Neural crest cell (in vitro differentiated cells): ENCODE measurements at regions not wholly inside any gene's neighbourhood (a gene's known extent, or its start where the extent isn't known, plus 50 kb on each side); places are given as distances from the start of the nearest gene placed in this dataset.

Experiments
- DNase-seq: peaks from one replicate; pipeline ENCODE4 v3.0.0; 2021; ENCODE audit warnings: low read depth, mixed read lengths, low spot score
- H3K27ac Mint-ChIP-seq: one replicate; pipeline ENCODE4 v1.8.0; 2021; ENCODE audit warnings: mild to moderate bottlenecking, mixed read lengths; ENCODE audit not compliant: unreplicated experiment
- H3K27me3 Mint-ChIP-seq: 2 replicates; pipeline ENCODE4 v1.8.0; 2021; ENCODE audit warnings: low read depth, mild to moderate bottlenecking, mixed read lengths
- H3K36me3 Mint-ChIP-seq: 2 replicates; pipeline ENCODE4 v1.8.0; 2021; ENCODE audit warnings: low read depth, mild to moderate bottlenecking, mixed read lengths
- H3K4me1 Mint-ChIP-seq: 2 replicates; pipeline ENCODE4 v1.8.0; 2021; ENCODE audit warnings: mixed read lengths
- H3K4me3 Mint-ChIP-seq: one replicate; pipeline ENCODE4 v1.8.0; 2021; ENCODE audit warnings: mild to moderate bottlenecking, mixed read lengths
- H3K9me3 Mint-ChIP-seq: 2 replicates; pipeline ENCODE4 v1.8.0; 2021; ENCODE audit warnings: mixed read lengths
- TF ChIP-seq, protein P1 (sequence below): fragments of 200-600 bp; sonication (generic); conservative IDR thresholded peaks from 2 replicates; pipeline ENCODE4 v1.5.0; 2021; ENCODE audit warnings: antibody characterized with exemption, mild to moderate bottlenecking

DNA sequence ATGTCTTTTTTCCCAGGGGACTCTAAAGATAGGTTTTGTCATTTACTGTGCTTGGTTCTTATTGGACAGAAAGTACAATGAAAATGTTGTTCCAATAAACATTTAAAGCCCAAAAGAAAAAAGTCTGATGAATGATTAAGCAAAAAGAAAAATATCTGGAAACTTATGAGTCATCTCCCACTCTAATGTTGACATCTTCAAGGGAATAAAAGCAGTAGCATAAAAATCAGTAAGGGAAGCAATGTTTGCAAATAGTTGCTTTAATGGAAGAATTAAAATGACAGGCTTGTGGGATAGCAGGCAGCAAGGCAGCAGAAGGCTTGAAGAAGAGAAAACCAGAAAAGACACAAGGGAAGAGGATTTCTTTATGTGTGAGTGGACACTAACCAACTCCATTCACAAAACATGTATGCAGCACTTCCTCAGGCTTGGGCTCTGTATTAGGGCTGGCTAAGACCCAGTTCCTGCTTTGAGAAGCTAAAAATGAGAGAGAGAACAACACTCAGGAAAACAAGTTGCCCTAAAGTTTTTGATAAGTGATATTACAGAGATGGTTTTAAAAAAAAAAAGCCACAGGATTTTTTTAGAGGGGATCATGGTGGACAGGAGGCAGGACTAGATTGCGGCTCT lies 263.2 kb upstream of the NT5E start:
- Mint-ChIP-seq H3K4me3 (no peak overlapping the region), H3K27ac (no peak overlapping the region), H3K9me3 (peaks cover 9% of the 10 kb centered on the region)

DNA sequence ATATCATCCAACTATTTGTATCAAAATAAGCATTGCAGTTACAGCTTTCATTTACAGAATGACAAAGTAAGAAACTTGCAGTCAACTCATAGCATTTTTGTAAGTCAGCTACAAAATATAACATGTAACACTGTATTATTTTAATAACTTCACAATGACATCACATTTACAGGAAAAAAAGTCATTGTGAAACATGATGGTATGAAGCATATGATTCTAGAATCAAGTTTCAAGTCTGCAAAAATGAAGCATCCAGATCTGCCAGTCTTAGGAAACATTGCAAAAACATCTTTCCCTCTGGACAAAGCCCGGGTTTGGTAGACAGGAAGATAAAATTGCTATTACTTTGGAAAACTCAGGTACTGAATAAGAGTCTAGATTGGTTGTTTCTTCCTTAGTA lies 263.9 kb upstream of the NT5E start:
- TF ChIP-seq, protein P1, sequence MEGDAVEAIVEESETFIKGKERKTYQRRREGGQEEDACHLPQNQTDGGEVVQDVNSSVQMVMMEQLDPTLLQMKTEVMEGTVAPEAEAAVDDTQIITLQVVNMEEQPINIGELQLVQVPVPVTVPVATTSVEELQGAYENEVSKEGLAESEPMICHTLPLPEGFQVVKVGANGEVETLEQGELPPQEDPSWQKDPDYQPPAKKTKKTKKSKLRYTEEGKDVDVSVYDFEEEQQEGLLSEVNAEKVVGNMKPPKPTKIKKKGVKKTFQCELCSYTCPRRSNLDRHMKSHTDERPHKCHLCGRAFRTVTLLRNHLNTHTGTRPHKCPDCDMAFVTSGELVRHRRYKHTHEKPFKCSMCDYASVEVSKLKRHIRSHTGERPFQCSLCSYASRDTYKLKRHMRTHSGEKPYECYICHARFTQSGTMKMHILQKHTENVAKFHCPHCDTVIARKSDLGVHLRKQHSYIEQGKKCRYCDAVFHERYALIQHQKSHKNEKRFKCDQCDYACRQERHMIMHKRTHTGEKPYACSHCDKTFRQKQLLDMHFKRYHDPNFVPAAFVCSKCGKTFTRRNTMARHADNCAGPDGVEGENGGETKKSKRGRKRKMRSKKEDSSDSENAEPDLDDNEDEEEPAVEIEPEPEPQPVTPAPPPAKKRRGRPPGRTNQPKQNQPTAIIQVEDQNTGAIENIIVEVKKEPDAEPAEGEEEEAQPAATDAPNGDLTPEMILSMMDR, result no peak
- Mint-ChIP-seq H3K27me3 (peaks cover 2% of the 10 kb centered on the region), H3K4me1 (no peaks in the 10 kb centered on the region), H3K36me3 (no peaks in the 10 kb centered on the region), H3K9me3 (peaks cover 9% of the 10 kb centered on the region), H3K27ac (no peak overlapping the region), H3K4me3 (no peak overlapping the region)
- DNase-seq, result no peak

More for the DNA sequence above, 263.2 kb upstream of the NT5E start:
- TF ChIP-seq, protein P1, result no peak
- DNase-seq, result no peak
- Mint-ChIP-seq H3K4me1 (no peaks in the 10 kb centered on the region), H3K36me3 (no peaks in the 10 kb centered on the region), H3K27me3 (peaks cover 2% of the 10 kb centered on the region)

DNA sequence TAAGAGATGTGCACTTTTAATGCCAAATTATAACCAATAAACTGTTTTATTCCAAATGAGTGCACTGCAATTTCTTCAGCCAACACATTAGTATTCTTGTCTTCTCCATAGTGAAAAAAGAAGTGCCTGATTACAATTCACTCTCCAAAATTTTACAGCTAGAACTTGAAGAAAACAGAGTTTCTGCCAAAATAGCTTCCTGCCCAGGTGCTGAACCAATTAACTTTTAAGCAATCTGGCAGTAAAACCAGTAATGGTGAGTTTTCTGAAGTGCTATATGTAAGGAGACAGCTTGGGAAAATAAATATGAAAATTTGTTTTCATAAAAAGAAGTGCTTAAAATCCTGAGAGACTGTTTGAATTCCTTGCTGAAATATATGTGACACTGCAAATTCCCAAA lies 266.0 kb upstream of the NT5E start:
- TF ChIP-seq, protein P1, result no peak
- no peaks in the 10 kb centered on the region for H3K4me1 Mint-ChIP-seq
- peaks cover under 1% of the 10 kb centered on the region for H3K9me3 Mint-ChIP-seq
- no peaks in the 10 kb centered on the region for H3K36me3 Mint-ChIP-seq
- H3K27ac Mint-ChIP-seq, result no peak overlapping the region
- DNase-seq, result no peak
- H3K4me3 Mint-ChIP-seq, result no peak overlapping the region
- H3K27me3 Mint-ChIP-seq, result no peaks in the 10 kb centered on the region

DNA sequence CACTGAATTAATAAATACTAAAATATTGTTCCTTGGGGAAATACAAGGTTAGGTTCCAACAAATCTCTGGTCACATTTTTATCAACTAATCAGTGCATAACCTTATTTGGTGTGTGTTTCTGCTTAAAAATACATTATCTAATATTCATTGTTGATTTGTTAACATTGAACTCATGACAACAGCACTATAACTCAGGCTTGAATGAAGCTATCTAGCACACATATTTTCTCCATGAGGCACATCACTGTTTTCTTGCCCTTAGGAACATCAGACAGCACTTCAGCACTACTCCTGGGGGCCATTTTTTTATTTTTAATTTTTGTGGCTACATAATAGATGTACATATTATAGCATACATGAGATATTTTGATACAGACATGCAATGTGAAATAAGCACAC lies 277.2 kb upstream of the NT5E start:
- Mint-ChIP-seq H3K9me3 (peaks cover 4% of the 10 kb centered on the region), H3K4me3 (no peak overlapping the region), H3K36me3 (no peaks in the 10 kb centered on the region), H3K27ac (no peak overlapping the region), H3K4me1 (no peaks in the 10 kb centered on the region), H3K27me3 (peaks cover 21% of the 10 kb centered on the region)
- no peak for DNase-seq
- TF ChIP-seq, protein P1, result no peak

DNA sequence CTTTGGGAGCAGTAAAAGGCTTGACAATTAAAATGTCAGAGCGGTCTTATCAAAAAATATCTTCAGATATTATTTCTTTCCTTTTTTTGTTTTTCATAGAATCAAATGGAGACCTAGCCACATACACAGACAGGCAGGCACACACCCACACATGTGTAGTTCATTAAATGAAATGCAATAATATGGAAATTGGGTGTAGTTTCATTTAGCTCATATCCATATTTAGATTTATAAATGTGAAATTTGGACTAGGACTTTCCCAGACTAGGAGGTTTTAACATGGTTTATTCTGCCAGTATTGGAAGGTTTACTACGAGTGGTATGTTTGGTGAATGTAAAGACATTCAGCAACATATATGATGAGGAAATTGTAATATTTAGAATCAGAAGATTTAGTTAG lies 277.7 kb upstream of the NT5E start:
- H3K4me3 Mint-ChIP-seq, result no peak overlapping the region
- H3K36me3 Mint-ChIP-seq, result no peaks in the 10 kb centered on the region
- no peak for DNase-seq
- H3K9me3 Mint-ChIP-seq, result peaks cover 4% of the 10 kb centered on the region
- TF ChIP-seq, protein P1, result no peak
- H3K4me1 Mint-ChIP-seq, result no peaks in the 10 kb centered on the region
- H3K27me3 Mint-ChIP-seq, result peaks cover 21% of the 10 kb centered on the region
- no peak overlapping the region for H3K27ac Mint-ChIP-seq
